PC-3 (cell line): ENCODE measurements at regions not wholly inside any gene's neighbourhood (a gene's known extent, or its start where the extent isn't known, plus 50 kb on each side); places are given as distances from the start of the nearest gene placed in this dataset.
"Not testable (repeated sequence)": the region's sequence is repeated elsewhere in the genome, so short reads cannot be mapped to it uniquely, and the experiment has no call there.

Experiments
- CTCF ChIP-seq: fragments of 300-600 bp; sonication (generic); conservative IDR thresholded peaks from 2 replicates; pipeline ENCODE4 v1.5.1; 2017; ENCODE audit warnings: antibody characterized with exemption, low read depth, mild to moderate bottlenecking, low read length
- EZH2phosphoT487 ChIP-seq: fragments of 300-600 bp; sonication (generic); IDR thresholded peaks from 2 replicates; pipeline ENCODE4 v1.6.1; 2018; ENCODE audit warnings: mild to moderate bottlenecking, antibody characterized with exemption, low read length, borderline replicate concordance

DNA sequence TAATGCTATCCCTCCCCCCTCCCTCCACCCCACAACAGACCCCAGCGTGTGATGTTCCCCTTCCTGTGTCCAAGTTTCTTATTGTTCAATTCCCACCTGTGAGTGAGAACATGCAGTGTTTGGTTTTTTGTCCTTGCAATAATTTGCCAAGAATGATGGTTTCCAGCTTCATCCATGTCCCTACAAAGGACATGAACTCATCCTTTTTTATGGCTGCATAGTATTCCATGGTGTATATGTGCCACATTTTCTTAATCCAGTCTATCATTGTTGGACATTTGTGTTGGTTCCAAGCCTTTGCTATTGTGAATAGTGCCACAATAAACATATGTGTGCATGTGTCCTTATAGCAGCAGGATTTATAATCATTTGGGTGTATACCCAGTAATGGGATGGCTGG lies 176.3 kb upstream of the MAGEE2 start:
- TF ChIP-seq CTCF, EZH2phosphoT487: not testable (repeated sequence)
